A549 (cell line): ENCODE measurements at regions not wholly inside any gene's neighbourhood (a gene's known extent, or its start where the extent isn't known, plus 50 kb on each side); places are given as distances from the start of the nearest gene placed in this dataset.

Experiments used
- ATAC-seq, 2 experiments: fragments of 200-7000 bp in 1 of 2; fragments of >200 bp in 1 of 2; cut with Nextera tagmentation in 1 of 2; cut with Tn5 transposase in 1 of 2; 3 replicates each; pipeline versions ENCODE4 v1.8.0 to v1.9.1; 2018 to 2020; ENCODE audit warnings: mild to moderate bottlenecking in 1 of 2, moderate library complexity in 1 of 2
- CTCF ChIA-PET: fragments of 300-600 bp; sonication (Branson Sonifier 250); formaldehyde crosslinking; extraction: SDS; loops from one replicate; lab custom pipeline; 2021; ENCODE audit warnings: antibody characterized with exemption, inconsistent platforms; lab: Yijun Ruan, JAX
- POLR2A ChIA-PET: fragments of 350-600 bp; formaldehyde crosslinking; extraction: SDS; loops from one replicate; lab custom pipeline; 2021; ENCODE audit warnings: antibody characterized with exemption, inconsistent platforms; lab: Yijun Ruan, JAX
- DNase-seq, 2 experiments: peaks; one replicate each; pipeline versions ENCODE4 v3.0.0 to v3.0.0-alpha.2; 2011 to 2016; ENCODE audit warnings: low read depth in 1 of 2, low spot score in 1 of 2
- FAIRE-seq: peaks from 2 replicates; lab custom pipeline; 2011; peaks lifted over from hg19 to GRCh38; lab: Jason Lieb, UNC
- H3K27ac ChIP-seq, 2 experiments: fragments of >200 bp; sonication (Bioruptor Twin); formaldehyde crosslinking; 3 replicates each; pipeline ENCODE4 v1.5.1; 2016 to 2017
- H3K4me1 ChIP-seq: fragments of >200 bp; sonication (Bioruptor Twin); formaldehyde crosslinking; 3 replicates; pipeline ENCODE4 v1.6.1; 2016
- H3K4me2 ChIP-seq: fragments of >200 bp; sonication (Bioruptor Twin); formaldehyde crosslinking; 3 replicates; pipeline ENCODE4 v1.6.1; 2016
- H3K4me3 ChIP-seq: fragments of >200 bp; sonication (Bioruptor Twin); formaldehyde crosslinking; 3 replicates; pipeline ENCODE4 v1.5.1; 2016
- H3K9me3 ChIP-seq: fragments of >200 bp; sonication (Bioruptor Twin); formaldehyde crosslinking; 3 replicates; pipeline ENCODE4 v1.6.1; 2016
- EHF ChIP-seq: fragments of 250-450 bp; sonication (Bioruptor Pico); IDR thresholded peaks from 2 replicates; pipeline ENCODE4 v1.5.0; 2020; ENCODE audit warnings: mild to moderate bottlenecking
- FOSB ChIP-seq: fragments of 250-450 bp; sonication (Bioruptor Pico); IDR thresholded peaks from 2 replicates; pipeline ENCODE4 v1.5.0; 2020; ENCODE audit warnings: mild to moderate bottlenecking, moderate library complexity
- HDAC2 ChIP-seq: fragments of 200-600 bp; sonication (generic); IDR thresholded peaks from 2 replicates; pipeline ENCODE4 v1.6.1; 2016
- HEYL ChIP-seq: fragments of 250-450 bp; sonication (Bioruptor Pico); IDR thresholded peaks from 2 replicates; pipeline ENCODE4 v1.8.0; 2021; ENCODE audit warnings: mild to moderate bottlenecking, moderate library complexity
- HOXB13 ChIP-seq: fragments of 250-450 bp; sonication (Bioruptor Pico); IDR thresholded peaks from 2 replicates; pipeline ENCODE4 v1.5.0; 2020; ENCODE audit warnings: low read depth, mild to moderate bottlenecking, moderate library complexity
- JUN ChIP-seq, 2 experiments: fragments of >200 bp; sonication (Bioruptor Twin); formaldehyde crosslinking; IDR thresholded peaks; 2 replicates in 1 of 2; 3 replicates in 1 of 2; pipeline ENCODE4 v1.6.1; 2016 to 2017
- MAZ ChIP-seq: fragments of 150-350 bp; IDR thresholded peaks from 2 replicates; pipeline ENCODE4 v1.6.1; 2014; ENCODE audit warnings: antibody characterized with exemption, low read depth, low read length, borderline replicate concordance
- RAD21 ChIP-seq, 2 experiments: fragments of >200 bp in 1 of 2; sonication (Bioruptor Twin) in 1 of 2; formaldehyde crosslinking in 1 of 2; IDR thresholded peaks in 1 of 2; conservative IDR thresholded peaks in 1 of 2; 2 replicates in 1 of 2; 3 replicates in 1 of 2; pipeline ENCODE4 v1.6.1; 2012 to 2018; ENCODE audit warnings: inconsistent platforms in 1 of 2
- RCOR1 ChIP-seq: fragments of 150-350 bp; IDR thresholded peaks from 2 replicates; pipeline ENCODE4 v1.6.1; 2014; ENCODE audit warnings: antibody characterized with exemption, low read length, low read depth
- RNF2 ChIP-seq: fragments of 200-600 bp; sonication (generic); IDR thresholded peaks from 2 replicates; pipeline ENCODE4 v1.6.1; 2016; ENCODE audit warnings: low read depth, mild to moderate bottlenecking, antibody characterized with exemption, moderate library complexity, borderline replicate concordance
- SMC3 ChIP-seq: fragments of >200 bp; sonication (Bioruptor Twin); formaldehyde crosslinking; IDR thresholded peaks from 3 replicates; pipeline ENCODE4 v1.6.1; 2018; ENCODE audit warnings: inconsistent platforms
- SREBF2 ChIP-seq: fragments of 450-650 bp; IDR thresholded peaks from 2 replicates; pipeline ENCODE4 v1.6.1; 2014; ENCODE audit warnings: mild to moderate bottlenecking, moderate library complexity
- TFCP2L1 ChIP-seq: fragments of 250-450 bp; sonication (Bioruptor Pico); IDR thresholded peaks from 2 replicates; pipeline ENCODE4 v1.5.0; 2021; ENCODE audit warnings: mild to moderate bottlenecking
- ZFP36 ChIP-seq: fragments of 450-650 bp; IDR thresholded peaks from 2 replicates; pipeline ENCODE4 v1.6.1; 2014; ENCODE audit warnings: borderline replicate concordance; ENCODE audit not compliant: partially characterized antibody
- ZNF302 ChIP-seq: fragments of 250-450 bp; sonication (Bioruptor Pico); IDR thresholded peaks from 2 replicates; pipeline ENCODE4 v1.9.0; 2021; ENCODE audit warnings: inconsistent platforms, mild to moderate bottlenecking, moderate library complexity
- ZSCAN20 ChIP-seq: fragments of 250-450 bp; sonication (Bioruptor Pico); IDR thresholded peaks from 2 replicates; pipeline ENCODE4 v1.8.0; 2022; ENCODE audit warnings: mild to moderate bottlenecking, moderate library complexity
- WGBS: methylation state at CpG from one replicate; pipeline ENCODE4 v1.1.6; 2017; ENCODE audit errors: missing lambda C conversion rate; 5-methylcytosine and 5-hydroxymethylcytosine counted together
- TF ChIP-seq, protein P1 (sequence below): IDR thresholded peaks from 2 replicates; pipeline ENCODE4 v1.6.1; 2012; ENCODE audit warnings: low read depth, borderline replicate concordance
- TF ChIP-seq, protein P2 (sequence below): fragments of 150-350 bp; IDR thresholded peaks from 2 replicates; pipeline ENCODE4 v1.6.1; 2014; ENCODE audit warnings: low read depth, mild to moderate bottlenecking, low read length
- TF ChIP-seq, protein P3 (sequence below): fragments of 200-600 bp; sonication (generic); IDR thresholded peaks from 2 replicates; pipeline ENCODE4 v1.6.1; 2016; ENCODE audit warnings: antibody characterized with exemption, mild to moderate bottlenecking, moderate library complexity
- TF ChIP-seq, protein P4 (sequence below): fragments of 450-650 bp; IDR thresholded peaks from 2 replicates; pipeline ENCODE4 v1.6.1; 2014; ENCODE audit warnings: antibody characterized with exemption
- TF ChIP-seq, protein P5 (sequence below): fragments of >200 bp; sonication (Bioruptor Twin); formaldehyde crosslinking; IDR thresholded peaks from 3 replicates; pipeline ENCODE4 v1.6.1; 2016

DNA sequence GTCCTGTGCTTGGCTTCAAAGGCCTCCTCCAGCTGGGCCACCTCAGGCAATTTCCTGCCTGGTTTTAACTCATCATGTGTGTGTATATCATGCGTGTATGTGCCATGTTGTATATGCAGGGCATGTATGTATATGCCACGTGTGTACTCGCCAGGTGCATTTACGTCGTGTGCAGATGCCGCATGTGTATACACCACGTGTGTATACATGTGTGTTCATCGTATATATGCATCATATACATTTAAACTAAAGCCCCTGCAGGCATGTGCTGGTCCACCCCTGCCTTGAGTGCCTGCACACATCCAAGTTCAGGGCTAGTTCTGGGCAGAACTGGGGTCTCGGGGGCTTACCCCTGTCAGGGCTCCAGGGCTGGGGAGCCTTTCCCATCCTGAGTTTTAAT is 54.0 kb upstream of the SMOC2 start:
- DNase-seq = no peak
- ChIA-PET CTCF (interaction anchor here (1.3 kb wide), 1 partner anchor 16 kb away, joined by 4 read pairs; no protein-coding TSS in a partner anchor), POLR2A (no interaction called here)
- no peak overlapping the region for H3K27ac ChIP-seq
- WGBS = 61% methylated on average over 8 of the region's 9 CpGs
- TF ChIP-seq HOXB13 (CRISPR knock-in tag) (no peak), MAZ (no peak)
- no peak overlapping the region for H3K4me3 ChIP-seq
- no peak for ATAC-seq
- no peaks in the 10 kb centered on the region for H3K9me3 ChIP-seq
- no peak for FAIRE-seq
- no peaks in the 10 kb centered on the region for H3K4me1 ChIP-seq
- no peak overlapping the region for H3K4me2 ChIP-seq

DNA sequence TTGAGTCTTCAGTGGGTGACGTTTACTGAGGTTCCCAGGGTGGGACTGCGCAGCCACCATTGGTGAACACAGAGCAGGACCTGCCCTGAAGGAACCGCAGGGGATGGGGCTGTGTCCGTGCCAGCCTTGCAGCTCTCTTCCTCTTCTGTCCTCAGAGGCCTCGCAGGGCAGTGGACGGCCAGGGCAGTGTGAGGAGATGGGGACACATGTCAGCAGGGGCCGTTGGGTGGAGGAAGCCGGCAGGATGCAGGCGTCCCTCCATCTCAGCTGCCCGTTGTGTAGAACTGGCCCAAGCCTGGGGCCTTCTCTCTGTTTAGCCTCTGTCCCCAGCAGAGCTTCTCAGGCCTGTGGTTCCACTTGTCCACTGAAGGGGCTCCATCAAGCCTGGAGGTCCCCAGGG is 53.6 kb upstream of the SMOC2 start:
- ChIA-PET POLR2A (no interaction called here), CTCF (interaction anchor here (1.3 kb wide), 1 partner anchor 16 kb away, joined by 4 read pairs; no protein-coding TSS in a partner anchor)
- Histone ChIP-seq H3K4me2 (no peak overlapping the region), H3K9me3 (no peaks in the 10 kb centered on the region), H3K27ac (no peak overlapping the region), H3K4me3 (no peak overlapping the region), H3K4me1 (no peaks in the 10 kb centered on the region)
- ATAC-seq (no peak), FAIRE-seq (no peak), DNase-seq (no peak)
- TF ChIP-seq HEYL = no peak
- TF ChIP-seq, protein P1, sequence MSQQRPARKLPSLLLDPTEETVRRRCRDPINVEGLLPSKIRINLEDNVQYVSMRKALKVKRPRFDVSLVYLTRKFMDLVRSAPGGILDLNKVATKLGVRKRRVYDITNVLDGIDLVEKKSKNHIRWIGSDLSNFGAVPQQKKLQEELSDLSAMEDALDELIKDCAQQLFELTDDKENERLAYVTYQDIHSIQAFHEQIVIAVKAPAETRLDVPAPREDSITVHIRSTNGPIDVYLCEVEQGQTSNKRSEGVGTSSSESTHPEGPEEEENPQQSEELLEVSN = no peak
- no peak for TF ChIP-seq RCOR1
- 52% methylated on average over 6 of the region's 10 CpGs for WGBS

DNA sequence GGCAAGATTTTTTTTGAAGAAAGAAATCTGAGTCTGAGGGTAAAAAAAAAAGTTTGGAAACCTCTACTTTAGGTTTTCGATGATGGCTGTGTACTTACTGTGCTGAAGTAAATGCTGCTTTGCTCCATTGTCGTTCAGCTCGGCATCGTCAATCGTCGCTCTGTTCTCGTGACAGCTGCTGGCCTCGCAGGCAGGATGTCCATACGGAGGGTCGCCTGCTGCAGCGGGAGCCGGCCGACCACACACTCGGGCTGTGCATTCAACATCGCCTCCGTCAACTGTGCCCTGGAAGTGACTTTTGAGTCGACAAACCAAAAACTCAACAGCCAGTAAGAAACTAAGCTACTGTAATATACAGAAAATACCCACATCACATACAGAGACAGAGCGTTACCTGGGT is 53.1 kb upstream of the SMOC2 start:
- FAIRE-seq (no peak), DNase-seq (no peak), ATAC-seq (no peak)
- Histone ChIP-seq H3K9me3 (no peaks in the 10 kb centered on the region), H3K4me2 (no peak overlapping the region), H3K27ac (no peak overlapping the region), H3K4me3 (no peak overlapping the region), H3K4me1 (no peaks in the 10 kb centered on the region)
- ChIA-PET POLR2A (no interaction called here), CTCF (interaction anchor here (1.3 kb wide), 1 partner anchor 17 kb away, joined by 4 read pairs; no protein-coding TSS in a partner anchor)
- no peak for TF ChIP-seq EHF
- no peak for TF ChIP-seq RNF2
- no peak for TF ChIP-seq ZFP36
- no peak for TF ChIP-seq JUN (IDR thresholded peaks at IDR 0.05)
- TF ChIP-seq ZNF302 (CRISPR knock-in tag) = no peak
- TF ChIP-seq SREBF2 = no peak
- TF ChIP-seq ZSCAN20 (CRISPR knock-in tag) = no peak
- no peak for TF ChIP-seq RAD21 (conservative IDR thresholded peaks at IDR 0.05 in 1 of 2, IDR thresholded peaks at IDR 0.05 in 1 of 2)
- no peak for TF ChIP-seq SMC3
- no peak for TF ChIP-seq TFCP2L1
- no peak for TF ChIP-seq FOSB (CRISPR knock-in tag)
- WGBS = 82% methylated on average over 13 of the region's 18 CpGs

DNA sequence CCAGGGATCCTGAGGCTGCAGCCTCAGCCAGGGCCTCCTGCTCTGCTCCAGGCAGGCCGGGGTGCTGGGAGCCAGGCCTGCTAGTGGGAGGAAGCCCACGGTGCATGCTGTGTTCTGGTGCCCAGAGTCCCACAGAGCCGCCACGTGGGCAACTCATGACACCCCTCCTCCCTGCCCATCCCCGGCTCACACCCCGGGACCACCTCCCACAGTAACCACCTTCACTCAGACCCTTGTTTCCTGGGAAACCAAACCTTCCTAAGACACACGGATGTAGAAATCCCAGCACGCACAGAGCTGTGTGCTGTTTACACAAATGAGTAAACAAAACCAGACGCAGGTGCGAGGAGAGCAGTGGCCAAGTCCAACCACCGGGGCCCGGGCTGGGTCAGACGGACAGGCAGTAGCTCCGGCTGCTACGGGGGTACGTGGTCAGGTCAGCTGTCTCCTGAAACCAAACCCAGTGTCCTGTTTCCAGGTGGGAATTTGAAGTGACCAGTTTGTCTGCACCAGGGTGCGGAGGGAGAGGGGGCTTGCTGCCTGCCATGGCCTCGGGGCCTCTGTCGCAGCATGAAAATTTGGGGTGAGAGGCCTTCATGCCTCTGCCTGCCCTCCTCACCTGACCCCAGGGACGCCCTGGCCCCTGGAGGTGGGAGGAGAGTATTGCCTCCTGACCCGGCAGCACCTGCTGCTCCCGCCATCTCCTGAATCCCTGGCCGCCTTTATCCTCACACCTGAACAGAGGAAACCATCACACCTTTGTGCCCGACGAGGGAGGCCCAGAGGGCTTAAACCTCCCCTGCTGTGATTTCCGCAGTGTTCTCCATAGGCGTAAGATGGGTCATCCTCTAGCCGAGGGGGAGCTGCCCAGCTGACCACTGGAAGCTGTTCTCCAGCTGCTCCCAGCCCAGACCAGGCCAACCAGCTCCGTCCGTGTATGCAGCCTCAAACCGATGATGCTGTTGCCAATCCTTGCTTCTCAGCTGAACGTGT is 52.0 kb upstream of the SMOC2 start:
- Histone ChIP-seq H3K27ac (no peak overlapping the region), H3K9me3 (no peaks in the 10 kb centered on the region), H3K4me3 (no peak overlapping the region), H3K4me1 (no peaks in the 10 kb centered on the region), H3K4me2 (no peak overlapping the region)
- ATAC-seq (no peak), DNase-seq (peak in 1 of 2 experiments; percentile 9), FAIRE-seq (no peak)
- 60% methylated on average over 21 of the region's 32 CpGs for WGBS
- CTCF ChIA-PET = no interaction called here
- POLR2A ChIA-PET = no interaction called here
- TF ChIP-seq HDAC2 = no peak
- TF ChIP-seq, protein P2, sequence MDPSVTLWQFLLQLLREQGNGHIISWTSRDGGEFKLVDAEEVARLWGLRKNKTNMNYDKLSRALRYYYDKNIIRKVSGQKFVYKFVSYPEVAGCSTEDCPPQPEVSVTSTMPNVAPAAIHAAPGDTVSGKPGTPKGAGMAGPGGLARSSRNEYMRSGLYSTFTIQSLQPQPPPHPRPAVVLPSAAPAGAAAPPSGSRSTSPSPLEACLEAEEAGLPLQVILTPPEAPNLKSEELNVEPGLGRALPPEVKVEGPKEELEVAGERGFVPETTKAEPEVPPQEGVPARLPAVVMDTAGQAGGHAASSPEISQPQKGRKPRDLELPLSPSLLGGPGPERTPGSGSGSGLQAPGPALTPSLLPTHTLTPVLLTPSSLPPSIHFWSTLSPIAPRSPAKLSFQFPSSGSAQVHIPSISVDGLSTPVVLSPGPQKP = no peak
- TF ChIP-seq, protein P3, sequence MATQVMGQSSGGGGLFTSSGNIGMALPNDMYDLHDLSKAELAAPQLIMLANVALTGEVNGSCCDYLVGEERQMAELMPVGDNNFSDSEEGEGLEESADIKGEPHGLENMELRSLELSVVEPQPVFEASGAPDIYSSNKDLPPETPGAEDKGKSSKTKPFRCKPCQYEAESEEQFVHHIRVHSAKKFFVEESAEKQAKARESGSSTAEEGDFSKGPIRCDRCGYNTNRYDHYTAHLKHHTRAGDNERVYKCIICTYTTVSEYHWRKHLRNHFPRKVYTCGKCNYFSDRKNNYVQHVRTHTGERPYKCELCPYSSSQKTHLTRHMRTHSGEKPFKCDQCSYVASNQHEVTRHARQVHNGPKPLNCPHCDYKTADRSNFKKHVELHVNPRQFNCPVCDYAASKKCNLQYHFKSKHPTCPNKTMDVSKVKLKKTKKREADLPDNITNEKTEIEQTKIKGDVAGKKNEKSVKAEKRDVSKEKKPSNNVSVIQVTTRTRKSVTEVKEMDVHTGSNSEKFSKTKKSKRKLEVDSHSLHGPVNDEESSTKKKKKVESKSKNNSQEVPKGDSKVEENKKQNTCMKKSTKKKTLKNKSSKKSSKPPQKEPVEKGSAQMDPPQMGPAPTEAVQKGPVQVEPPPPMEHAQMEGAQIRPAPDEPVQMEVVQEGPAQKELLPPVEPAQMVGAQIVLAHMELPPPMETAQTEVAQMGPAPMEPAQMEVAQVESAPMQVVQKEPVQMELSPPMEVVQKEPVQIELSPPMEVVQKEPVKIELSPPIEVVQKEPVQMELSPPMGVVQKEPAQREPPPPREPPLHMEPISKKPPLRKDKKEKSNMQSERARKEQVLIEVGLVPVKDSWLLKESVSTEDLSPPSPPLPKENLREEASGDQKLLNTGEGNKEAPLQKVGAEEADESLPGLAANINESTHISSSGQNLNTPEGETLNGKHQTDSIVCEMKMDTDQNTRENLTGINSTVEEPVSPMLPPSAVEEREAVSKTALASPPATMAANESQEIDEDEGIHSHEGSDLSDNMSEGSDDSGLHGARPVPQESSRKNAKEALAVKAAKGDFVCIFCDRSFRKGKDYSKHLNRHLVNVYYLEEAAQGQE = no peak
- TF ChIP-seq RCOR1 = no peak
- TF ChIP-seq SMC3 = no peak
- no peak for TF ChIP-seq RNF2
- TF ChIP-seq, protein P4, sequence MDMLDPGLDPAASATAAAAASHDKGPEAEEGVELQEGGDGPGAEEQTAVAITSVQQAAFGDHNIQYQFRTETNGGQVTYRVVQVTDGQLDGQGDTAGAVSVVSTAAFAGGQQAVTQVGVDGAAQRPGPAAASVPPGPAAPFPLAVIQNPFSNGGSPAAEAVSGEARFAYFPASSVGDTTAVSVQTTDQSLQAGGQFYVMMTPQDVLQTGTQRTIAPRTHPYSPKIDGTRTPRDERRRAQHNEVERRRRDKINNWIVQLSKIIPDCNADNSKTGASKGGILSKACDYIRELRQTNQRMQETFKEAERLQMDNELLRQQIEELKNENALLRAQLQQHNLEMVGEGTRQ = no peak
- TF ChIP-seq, protein P5, sequence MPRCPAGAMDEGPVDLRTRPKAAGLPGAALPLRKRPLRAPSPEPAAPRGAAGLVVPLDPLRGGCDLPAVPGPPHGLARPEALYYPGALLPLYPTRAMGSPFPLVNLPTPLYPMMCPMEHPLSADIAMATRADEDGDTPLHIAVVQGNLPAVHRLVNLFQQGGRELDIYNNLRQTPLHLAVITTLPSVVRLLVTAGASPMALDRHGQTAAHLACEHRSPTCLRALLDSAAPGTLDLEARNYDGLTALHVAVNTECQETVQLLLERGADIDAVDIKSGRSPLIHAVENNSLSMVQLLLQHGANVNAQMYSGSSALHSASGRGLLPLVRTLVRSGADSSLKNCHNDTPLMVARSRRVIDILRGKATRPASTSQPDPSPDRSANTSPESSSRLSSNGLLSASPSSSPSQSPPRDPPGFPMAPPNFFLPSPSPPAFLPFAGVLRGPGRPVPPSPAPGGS = no peak
- TF ChIP-seq FOSB (CRISPR knock-in tag) = no peak
- no peak for TF ChIP-seq JUN (IDR thresholded peaks at IDR 0.05)
